HG02798 (cell line): ENCODE measurements at regions not wholly inside any gene's neighbourhood (a gene's known extent, or its start where the extent isn't known, plus 50 kb on each side); places are given as distances from the start of the nearest gene placed in this dataset.

Experiments used
- ATAC-seq: cut with Tn5 transposase; IDR thresholded peaks from one replicate; pipeline ENCODE4 v1.9.1; 2021; ENCODE audit warnings: mild to moderate bottlenecking; ENCODE audit not compliant: unreplicated experiment, poor library complexity

DNA sequence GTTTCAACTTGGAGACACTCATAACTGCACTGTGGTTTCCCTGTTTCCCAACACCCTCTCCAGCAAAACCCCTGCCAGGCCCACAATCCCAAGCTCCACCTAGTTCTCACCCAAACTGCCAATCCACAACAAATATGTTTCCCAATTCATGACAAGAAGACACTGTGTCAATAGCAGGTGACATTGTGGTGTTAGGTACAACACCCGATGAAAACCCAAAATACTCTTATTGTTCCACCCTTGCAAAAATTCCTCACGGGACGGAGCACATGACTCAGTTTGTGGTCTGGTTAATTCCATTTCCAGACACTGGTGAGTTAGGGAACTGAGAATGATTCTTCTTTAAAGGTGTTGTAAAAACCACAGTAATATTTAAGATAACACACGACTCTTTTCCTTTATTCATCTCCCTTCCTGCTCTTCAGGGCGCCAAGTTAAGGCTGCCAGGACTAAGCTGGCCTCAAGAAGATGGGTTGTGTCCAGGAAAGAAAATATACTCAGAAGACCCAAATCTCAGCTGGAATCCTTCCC lies 735.5 kb downstream of the MED13L start:
- ATAC-seq: no peak

DNA sequence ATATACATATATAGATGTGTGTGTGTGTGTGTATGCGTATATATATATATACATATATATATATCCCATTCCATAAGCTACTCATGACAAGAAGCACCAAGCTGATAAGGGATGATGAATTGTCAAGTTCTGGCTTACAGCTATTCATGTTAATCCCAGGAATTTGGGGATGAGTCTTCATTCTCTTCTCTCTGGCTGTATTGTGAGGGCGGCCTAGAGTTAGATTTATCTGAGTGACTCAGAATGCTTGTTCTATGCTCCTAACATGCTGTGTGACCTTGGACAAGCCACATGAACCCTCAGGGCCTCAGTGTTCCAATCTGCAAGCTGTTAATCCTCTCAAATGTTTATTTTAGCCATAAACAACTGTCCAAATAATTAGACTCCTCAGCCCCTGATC lies 749.0 kb downstream of the MED13L start:
- no peak for ATAC-seq

DNA sequence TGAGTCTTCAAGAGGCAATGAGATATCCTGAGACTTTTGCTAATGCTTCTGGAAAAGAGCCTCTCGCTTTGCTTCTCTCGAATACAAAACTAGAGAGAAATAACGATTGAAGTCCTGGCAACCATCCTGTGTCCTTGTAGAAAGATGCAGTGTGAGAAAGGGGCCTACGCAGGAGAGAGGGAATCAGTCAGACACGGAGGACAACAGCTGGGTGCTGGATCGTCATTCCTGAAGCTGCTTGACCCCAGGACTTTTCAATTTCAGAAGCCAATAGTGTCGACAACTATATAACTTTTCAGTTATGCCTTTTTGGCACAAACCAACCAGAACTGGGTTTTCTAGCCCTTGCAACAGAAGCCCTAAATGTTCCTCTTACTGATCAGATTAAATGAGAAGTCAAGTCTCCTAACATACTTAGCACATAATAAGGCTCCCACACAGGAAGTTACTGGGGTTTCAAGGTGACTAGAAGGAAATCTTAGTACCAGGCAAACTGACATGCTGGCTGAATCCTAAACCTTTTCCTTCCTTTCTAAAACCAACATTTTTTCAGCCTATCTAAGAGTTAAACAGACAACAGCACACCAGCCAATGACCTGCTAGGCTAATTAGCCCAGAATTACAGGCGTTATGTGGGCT lies 755.6 kb downstream of the MED13L start:
- ATAC-seq: no peak

- no peak for ATAC-seq
Measured at GRCh38 chr12:115519887-115520286, 757.6 kb downstream of the MED13L start.

GRCh38 chr12:115519359-115519758 lies 758.1 kb downstream of the MED13L start:
- ATAC-seq: no peak

DNA sequence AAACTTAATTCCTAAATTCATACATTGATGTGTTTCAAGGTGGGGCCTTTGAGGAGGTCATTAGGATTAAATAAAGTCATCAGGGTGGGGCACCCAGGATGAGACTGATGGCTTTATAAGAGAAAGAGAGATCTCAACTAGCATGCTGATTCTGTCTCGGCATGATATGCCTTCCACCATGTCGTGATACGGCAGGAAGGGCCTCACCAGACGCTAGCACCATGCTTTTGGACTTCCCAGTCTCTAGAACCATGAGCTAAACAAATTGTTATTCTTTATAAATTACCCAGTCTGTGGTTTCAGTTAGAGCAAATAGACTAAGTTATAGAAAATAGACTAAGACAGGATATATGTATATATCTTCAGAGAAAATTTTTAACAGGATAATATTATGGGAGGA lies 759.6 kb downstream of the MED13L start:
- no peak for ATAC-seq

DNA sequence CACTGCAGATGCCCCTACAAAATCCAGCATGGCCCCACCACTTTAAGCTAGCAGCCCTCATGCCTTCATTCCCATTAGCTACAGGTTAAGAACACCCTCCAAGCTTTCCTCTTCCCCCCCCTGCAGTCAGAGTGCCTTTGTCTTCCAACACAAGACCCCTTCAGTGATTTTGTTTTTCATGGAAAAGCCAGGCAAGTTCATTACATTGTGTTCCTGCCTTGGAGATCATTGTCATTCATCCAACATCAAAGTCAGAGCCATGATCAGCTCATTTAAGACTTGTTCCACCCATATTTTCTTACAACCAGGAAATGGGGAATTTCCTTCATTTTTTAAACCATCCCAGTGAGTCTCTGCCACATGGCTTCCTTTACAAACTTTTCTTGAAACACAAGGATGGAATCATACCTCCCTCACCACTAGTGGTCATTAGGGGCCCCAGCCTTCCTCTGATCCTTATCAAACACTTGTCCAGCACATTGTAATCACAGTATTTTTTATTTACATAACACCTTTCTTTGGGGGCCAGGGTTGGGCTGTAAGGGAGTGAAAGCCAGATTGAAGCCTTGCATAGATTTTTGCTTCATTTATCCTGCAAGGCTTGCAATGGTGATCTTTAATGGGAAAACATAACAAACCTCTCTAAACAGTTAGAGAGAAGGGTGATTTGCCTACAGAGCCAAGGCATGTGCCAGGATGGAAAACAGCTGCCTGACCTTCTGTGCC lies 765.3 kb downstream of the MED13L start:
- ATAC-seq: no peak

DNA sequence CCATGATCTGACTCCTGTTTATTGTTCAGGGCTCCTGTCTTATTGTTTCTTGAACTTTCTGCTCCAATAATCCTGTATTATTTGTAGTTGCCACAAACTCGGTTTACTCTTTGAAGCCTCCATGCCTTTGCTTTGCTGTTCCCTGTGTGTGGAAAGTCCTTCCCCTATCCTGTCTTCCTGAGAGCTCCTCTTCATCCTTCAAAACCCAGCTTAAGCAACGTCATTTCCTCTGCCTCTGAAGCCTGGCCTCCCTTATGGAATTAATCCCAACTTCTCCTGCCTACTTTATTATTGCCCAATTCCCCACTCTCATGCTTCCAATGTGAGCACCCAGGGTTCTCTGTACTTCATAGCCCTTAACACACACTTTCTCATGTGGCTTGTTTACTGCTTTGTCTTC lies 766.2 kb downstream of the MED13L start:
- no peak for ATAC-seq

- no peak for ATAC-seq
Measured at GRCh38 chr12:115508990-115509389, 768.5 kb downstream of the MED13L start.

DNA sequence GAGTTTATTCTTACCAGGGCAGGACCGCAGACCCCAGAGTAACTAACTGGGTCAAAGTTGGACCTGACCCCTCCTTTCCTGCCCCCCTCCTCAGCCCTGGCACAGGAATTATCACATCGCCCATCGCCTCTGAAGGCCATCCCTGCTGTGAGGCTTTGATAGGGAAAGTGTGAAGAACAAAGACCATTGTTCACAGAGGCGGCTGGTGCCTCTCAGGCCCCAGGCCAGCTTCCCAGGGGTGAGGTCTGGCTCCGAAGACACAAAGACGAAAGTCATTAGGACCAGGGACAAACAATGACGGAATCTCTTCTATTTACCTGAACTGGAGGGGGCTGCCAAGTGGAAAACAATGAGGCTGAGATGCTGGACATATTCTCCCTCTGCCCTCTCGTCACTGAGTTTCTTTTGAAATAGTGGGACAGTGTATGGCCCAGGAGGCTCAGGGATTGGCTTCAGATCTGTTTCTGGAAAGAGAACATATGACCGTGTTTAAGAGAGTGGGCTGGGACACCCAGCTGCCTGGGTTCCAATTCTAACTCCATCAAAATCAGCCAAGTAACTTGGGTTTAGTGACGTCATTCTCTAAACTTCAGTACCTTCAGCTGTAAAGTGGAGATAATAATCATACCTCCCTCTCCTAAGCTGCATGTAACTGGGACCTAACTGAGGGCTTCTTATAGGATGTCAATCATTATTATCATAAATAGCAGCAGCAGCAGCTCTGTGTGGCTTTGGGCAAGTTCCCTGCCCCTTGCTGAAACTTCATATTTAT lies 769.4 kb downstream of the MED13L start:
- ATAC-seq: no peak

GRCh38 chr12:115507560-115507889 lies 770.0 kb downstream of the MED13L start:
- no peak for ATAC-seq

- no peak for ATAC-seq
Measured at GRCh38 chr12:115506822-115507559, 770.5 kb downstream of the MED13L start.

DNA sequence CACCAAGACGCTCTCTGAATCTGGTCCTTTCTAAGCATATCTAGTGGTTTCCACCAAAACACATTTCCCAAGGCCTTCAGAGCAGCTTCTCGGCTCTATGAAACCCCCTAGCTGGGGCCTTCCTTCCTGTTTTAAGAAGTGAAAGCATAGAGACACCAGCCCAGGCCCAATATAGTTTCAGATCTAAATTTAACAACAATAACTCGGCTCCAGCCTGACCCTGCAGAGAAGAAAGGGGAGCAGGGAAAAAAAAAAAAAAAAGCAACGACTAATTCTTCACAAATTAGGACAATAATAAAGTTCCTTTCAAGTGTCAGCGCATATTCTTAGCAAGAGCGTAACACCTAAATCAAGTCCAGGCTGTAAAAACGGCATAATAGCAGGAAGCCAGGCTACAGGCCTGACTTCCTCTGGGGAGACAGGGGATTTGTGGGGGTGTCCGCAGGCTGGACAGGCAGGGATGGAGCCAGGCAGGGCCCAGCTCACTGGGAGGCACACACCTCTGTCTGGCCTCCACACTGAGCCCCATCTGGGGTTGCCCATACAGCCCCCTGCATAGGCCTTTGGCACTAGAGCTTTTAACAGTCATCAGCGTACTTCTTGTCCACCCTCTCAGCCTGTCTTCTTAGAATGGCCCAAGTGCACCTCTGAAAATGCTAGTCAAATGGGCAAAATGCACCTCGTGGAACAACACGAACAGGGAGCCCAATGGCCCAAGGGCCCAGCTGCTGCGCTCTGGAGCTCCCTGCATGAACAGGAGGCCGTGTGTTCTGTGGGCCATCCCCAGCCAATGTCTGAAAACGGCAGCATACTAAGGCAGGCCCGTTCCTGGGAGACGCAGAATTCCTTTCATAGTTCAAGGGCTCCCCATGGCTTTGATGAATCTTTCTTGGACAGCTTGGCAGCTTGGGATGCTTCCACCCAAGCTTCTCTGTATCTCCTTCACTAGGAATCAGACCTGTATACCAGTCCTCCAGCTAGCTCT lies 772.9 kb downstream of the MED13L start:
- no peak for ATAC-seq

DNA sequence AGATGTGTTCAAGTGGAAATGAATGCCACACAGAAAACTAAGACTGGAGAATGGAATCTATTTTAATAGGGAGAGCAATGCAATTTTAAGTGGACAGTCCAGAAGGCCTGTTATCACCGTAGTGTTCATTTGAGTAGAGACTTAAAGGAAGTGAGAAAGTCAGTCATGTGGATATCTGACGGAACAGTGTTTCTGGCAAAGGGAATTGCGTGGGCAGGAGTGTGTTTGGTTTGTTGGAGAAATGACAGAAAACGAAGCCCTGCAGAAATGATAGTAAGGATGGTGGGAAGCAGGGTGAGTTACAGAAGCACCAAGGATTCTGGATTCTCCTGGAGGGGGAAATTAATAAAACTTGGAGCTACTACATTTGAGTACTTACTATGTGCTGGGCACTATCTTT lies 776.6 kb downstream of the MED13L start:
- no peak for ATAC-seq

GRCh38 chr12:115495300-115495699 lies 782.2 kb downstream of the MED13L start:
- ATAC-seq: no peak

GRCh38 chr12:115492553-115492952 lies 784.9 kb downstream of the MED13L start:
- ATAC-seq: no peak

GRCh38 chr12:115491511-115492250 lies 785.8 kb downstream of the MED13L start:
- ATAC-seq: no peak

DNA sequence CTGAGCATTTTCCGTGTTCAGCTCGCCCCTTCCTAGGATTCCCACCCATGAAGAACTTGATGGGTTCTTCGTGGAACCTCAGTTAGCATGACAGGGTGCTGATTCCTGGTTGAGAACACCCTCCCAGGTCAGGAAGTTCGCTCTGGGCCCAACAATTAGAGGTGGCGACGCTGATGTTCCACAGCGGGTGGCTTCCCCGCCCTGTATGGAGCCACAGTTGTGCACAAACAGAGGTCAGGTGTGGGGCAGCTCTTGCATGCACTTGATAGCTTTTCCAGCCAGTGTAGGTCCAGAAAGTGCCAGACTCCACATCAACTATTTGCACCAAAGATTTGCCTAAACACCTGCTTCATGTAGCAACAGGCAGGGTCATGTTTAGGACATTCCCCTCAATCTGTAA lies 788.2 kb downstream of the MED13L start:
- no peak for ATAC-seq

- no peak for ATAC-seq
Measured at GRCh38 chr12:115485967-115486366, 791.5 kb downstream of the MED13L start.
